HG03439 (cell line): ENCODE measurements at regions not wholly inside any gene's neighbourhood (a gene's known extent, or its start where the extent isn't known, plus 50 kb on each side); places are given as distances from the start of the nearest gene placed in this dataset.
"Not testable (repeated sequence)": the region's sequence is repeated elsewhere in the genome, so short reads cannot be mapped to it uniquely, and the experiment has no call there.

Experiments used
- ATAC-seq: cut with Tn5 transposase; IDR thresholded peaks from one replicate; pipeline ENCODE4 v1.9.1; 2021; ENCODE audit warnings: mild to moderate bottlenecking, moderate library complexity; ENCODE audit not compliant: unreplicated experiment

GRCh38 chr15:59791755-59792154 lies 102.6 kb upstream of the BNIP2 start:
- no peak for ATAC-seq

- no peak for ATAC-seq
Observed at GRCh38 chr15:59791079-59791478, 102.0 kb upstream of the BNIP2 start.

- ATAC-seq, result not testable (repeated sequence)
Observed at GRCh38 chr15:59786466-59786865, 97.3 kb upstream of the BNIP2 start.

GRCh38 chr15:59785981-59786380 lies 96.9 kb upstream of the BNIP2 start:
- ATAC-seq, result not testable (repeated sequence)

- not testable (repeated sequence) for ATAC-seq
Observed at GRCh38 chr15:59783774-59784520, 94.8 kb upstream of the BNIP2 start.

GRCh38 chr15:59779110-59779509 lies 90.0 kb upstream of the BNIP2 start:
- ATAC-seq, result no peak

- ATAC-seq, result no peak
Observed at GRCh38 chr15:59764775-59765174, 75.7 kb upstream of the BNIP2 start.

GRCh38 chr15:59762558-59762957 lies 73.4 kb upstream of the BNIP2 start:
- ATAC-seq, result no peak

- not testable (repeated sequence) for ATAC-seq
Observed at GRCh38 chr15:59760256-59760655, 71.1 kb upstream of the BNIP2 start.

- ATAC-seq, result no peak
Observed at GRCh38 chr15:59751552-59752413, 62.7 kb upstream of the BNIP2 start.

GRCh38 chr15:59746777-59747176 lies 57.7 kb upstream of the BNIP2 start:
- no peak for ATAC-seq

GRCh38 chr15:59741274-59741906 lies 52.3 kb upstream of the BNIP2 start:
- no peak for ATAC-seq

GRCh38 chr15:59739557-59740186 lies 50.6 kb upstream of the BNIP2 start:
- ATAC-seq, result no peak
